Progenitor cell of endocrine pancreas (in vitro differentiated cells): ENCODE measurements at regions not wholly inside any gene's neighbourhood (a gene's known extent, or its start where the extent isn't known, plus 50 kb on each side); places are given as distances from the start of the nearest gene placed in this dataset.

Source experiments
- DNase-seq: peaks from one replicate; pipeline ENCODE4 v3.0.0; 2021; ENCODE audit warnings: low spot score; ENCODE audit not compliant: unreplicated experiment
- H3K27ac Mint-ChIP-seq: 2 replicates; pipeline ENCODE4 v1.8.0; 2021; ENCODE audit warnings: mild to moderate bottlenecking, moderate library complexity, mixed read lengths
- H3K27me3 Mint-ChIP-seq: 2 replicates; pipeline ENCODE4 v1.8.0; 2021; ENCODE audit warnings: mixed read lengths
- H3K36me3 Mint-ChIP-seq: 2 replicates; pipeline ENCODE4 v1.8.0; 2022; ENCODE audit warnings: mixed read lengths; ENCODE audit not compliant: insufficient read depth
- H3K4me1 Mint-ChIP-seq: 2 replicates; pipeline ENCODE4 v1.8.0; 2021; ENCODE audit warnings: low read depth, mixed read lengths
- H3K4me3 Mint-ChIP-seq: 2 replicates; pipeline ENCODE4 v1.8.0; 2021; ENCODE audit warnings: low read depth, mild to moderate bottlenecking, moderate library complexity, mixed read lengths
- H3K9me3 Mint-ChIP-seq: 2 replicates; pipeline ENCODE4 v1.8.0; 2021; ENCODE audit warnings: low read depth, mixed read lengths
- CTCF ChIP-seq: fragments of 200-600 bp; sonication (generic); IDR thresholded peaks from one replicate; pipeline ENCODE4 v1.5.0; 2021; ENCODE audit warnings: antibody characterized with exemption, mild to moderate bottlenecking; ENCODE audit not compliant: unreplicated experiment

DNA sequence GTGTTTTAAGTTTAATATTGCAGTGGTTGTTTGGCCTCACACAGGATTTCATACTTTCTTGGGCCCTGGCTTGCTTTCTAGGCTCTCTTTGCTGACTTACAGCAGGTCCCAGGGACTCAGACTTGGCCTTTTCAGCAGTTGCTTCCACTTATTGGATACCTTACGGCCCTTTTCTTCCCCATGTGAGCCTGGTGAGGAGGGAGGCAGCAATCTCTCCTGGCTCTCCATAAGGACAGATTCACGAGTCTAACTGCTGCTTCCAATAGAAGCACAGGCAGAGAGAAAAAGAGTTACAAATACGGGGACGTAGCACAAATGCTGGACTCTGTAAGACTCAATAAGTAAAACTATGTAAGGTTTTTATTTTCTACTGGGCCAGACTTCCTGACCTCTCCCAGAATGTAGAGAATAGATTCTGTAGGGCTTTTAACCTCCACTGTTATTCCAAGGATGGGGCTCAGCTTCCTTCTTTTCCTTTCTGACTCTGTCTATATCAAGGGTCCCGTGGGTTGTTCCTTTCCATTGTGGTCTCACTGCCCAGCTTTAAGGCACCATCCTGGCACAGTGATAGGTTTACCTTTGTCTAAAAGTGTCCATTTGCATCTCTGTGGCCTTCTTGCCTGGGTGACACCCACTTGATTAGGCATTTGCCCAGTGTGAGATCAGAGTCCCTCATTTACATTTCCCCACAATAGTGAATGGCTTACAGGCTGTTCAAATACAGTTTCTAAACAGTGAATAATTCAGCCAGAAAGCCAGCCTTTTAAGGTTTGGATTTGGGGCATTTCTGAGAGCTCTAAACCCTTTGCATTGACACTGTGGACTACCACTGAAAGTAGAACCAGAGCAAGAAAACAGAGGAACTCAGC, 92.8 kb downstream of the RASSF10 start:
- Mint-ChIP-seq H3K36me3 (no peaks in the 10 kb centered on the region), H3K27ac (no peak overlapping the region), H3K9me3 (no peaks in the 10 kb centered on the region), H3K4me3 (no peak overlapping the region), H3K4me1 (peaks cover 31% of the 10 kb centered on the region), H3K27me3 (no peaks in the 10 kb centered on the region)
- no peak for TF ChIP-seq CTCF
- no peak for DNase-seq

DNA sequence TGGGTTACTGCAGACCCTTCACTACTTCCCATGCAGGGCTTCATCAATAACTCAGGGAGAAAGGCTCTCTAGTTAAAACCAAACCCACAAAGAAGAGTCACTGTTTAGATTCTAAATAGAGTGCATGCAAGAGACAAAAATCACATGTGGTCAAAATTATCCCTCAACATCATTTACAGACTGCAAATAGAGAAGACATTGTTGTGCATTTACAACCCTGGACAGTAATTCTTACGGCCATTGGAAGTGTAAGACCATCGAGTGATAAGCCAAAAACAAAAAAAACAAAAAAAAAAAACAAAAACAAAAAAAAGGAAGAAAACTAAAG, 93.4 kb downstream of the RASSF10 start:
- H3K4me1 Mint-ChIP-seq, result peaks cover 35% of the 10 kb centered on the region
- H3K36me3 Mint-ChIP-seq, result no peaks in the 10 kb centered on the region
- no peak for TF ChIP-seq CTCF
- H3K4me3 Mint-ChIP-seq, result no peak overlapping the region
- no peak for DNase-seq
- H3K27ac Mint-ChIP-seq, result no peak overlapping the region
- no peaks in the 10 kb centered on the region for H3K27me3 Mint-ChIP-seq
- no peaks in the 10 kb centered on the region for H3K9me3 Mint-ChIP-seq

- H3K4me3 Mint-ChIP-seq, result no peak overlapping the region
- no peaks in the 10 kb centered on the region for H3K36me3 Mint-ChIP-seq
- no peak for TF ChIP-seq CTCF
- H3K27ac Mint-ChIP-seq, result no peak overlapping the region
- no peaks in the 10 kb centered on the region for H3K9me3 Mint-ChIP-seq
- no peak for DNase-seq
- H3K4me1 Mint-ChIP-seq, result peaks cover 37% of the 10 kb centered on the region
- no peaks in the 10 kb centered on the region for H3K27me3 Mint-ChIP-seq
Measured at GRCh38 chr11:13102865-13103539, 93.9 kb downstream of the RASSF10 start.

DNA sequence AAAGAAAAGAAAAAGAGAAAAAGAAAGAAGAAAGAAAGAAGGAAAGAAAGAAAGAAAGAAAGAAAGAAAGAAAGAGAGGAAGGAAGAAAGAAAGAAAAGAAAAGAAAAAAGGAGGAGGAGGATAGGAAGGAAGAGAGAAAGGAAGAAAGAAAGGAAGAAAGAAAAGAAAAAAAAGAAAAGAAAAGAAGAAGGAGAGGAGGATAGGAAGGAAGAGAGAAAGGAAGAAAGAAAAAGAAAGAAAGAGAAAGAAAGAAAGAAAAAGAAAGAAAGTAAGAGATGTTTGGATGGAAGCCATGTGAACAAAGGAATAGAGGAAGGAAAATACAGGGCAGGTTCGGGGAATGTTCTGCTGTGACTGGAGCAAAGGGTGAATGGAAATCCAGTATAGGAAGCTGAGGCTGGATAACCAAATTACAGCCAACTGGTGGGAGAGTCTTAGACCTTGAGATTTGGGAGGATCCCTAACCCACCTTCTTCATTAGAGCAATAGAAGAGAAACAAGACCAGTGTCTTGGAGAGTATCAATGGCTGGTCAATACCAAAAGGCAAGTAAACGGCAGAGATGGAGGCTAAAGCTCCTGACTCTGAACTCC, 94.9 kb downstream of the RASSF10 start:
- Mint-ChIP-seq H3K4me3 (no peak overlapping the region), H3K36me3 (no peaks in the 10 kb centered on the region), H3K4me1 (peaks cover 37% of the 10 kb centered on the region), H3K27ac (no peak overlapping the region), H3K27me3 (no peaks in the 10 kb centered on the region), H3K9me3 (no peaks in the 10 kb centered on the region)
- no peak for TF ChIP-seq CTCF
- DNase-seq, result no peak

GRCh38 chr11:13104619-13105236, 95.6 kb downstream of the RASSF10 start:
- no peak overlapping the region for H3K27ac Mint-ChIP-seq
- H3K4me1 Mint-ChIP-seq, result peaks cover 37% of the 10 kb centered on the region
- H3K9me3 Mint-ChIP-seq, result no peaks in the 10 kb centered on the region
- H3K27me3 Mint-ChIP-seq, result no peaks in the 10 kb centered on the region
- H3K36me3 Mint-ChIP-seq, result no peaks in the 10 kb centered on the region
- H3K4me3 Mint-ChIP-seq, result no peak overlapping the region
- no peak for TF ChIP-seq CTCF
- no peak for DNase-seq
